HCT116 (cell line): ENCODE measurements at regions not wholly inside any gene's neighbourhood (a gene's known extent, or its start where the extent isn't known, plus 50 kb on each side); places are given as distances from the start of the nearest gene placed in this dataset.

ENCODE experiments used
- ATAC-seq: fragments of 200-7000 bp; cut with Tn5 transposase; 2 replicates; pipeline ENCODE4 v1.9.1; 2020; ENCODE audit warnings: mild to moderate bottlenecking, moderate library complexity
- BruUV-seq: library from RNA; stranded (reverse); fragments of 400-500 nt; replicated peaks from 2 replicates; lab custom pipeline; 2021; lab: Mats Ljungman, UMichigan
- CTCF ChIA-PET: fragments of 300-600 bp; sonication (Branson Sonifier 250); formaldehyde crosslinking; loops from one replicate; lab custom pipeline; 2021; ENCODE audit warnings: antibody characterized with exemption; lab: Charles Lee
- POLR2A ChIA-PET: fragments of 300-600, 350-600 bp; sonication (Branson Sonifier 250); formaldehyde crosslinking; loops from one replicate; lab custom pipeline; 2021; ENCODE audit warnings: antibody characterized with exemption; lab: Charles Lee
- RAD21 ChIA-PET, 2 experiments: fragments of 300-600 bp; sonication (Branson Sonifier 250); formaldehyde crosslinking; loops; one replicate each; lab custom pipeline; 2023; ENCODE audit warnings: low total read pairs in 2 of 2; ENCODE audit not compliant: uncharacterized antibody in 2 of 2, unreplicated experiment in 2 of 2, low non-redundant PET in 1 of 2; lab: Charles Lee
- DNase-seq: peaks from one replicate; pipeline ENCODE4 v3.0.0-alpha.2; 2010; ENCODE audit warnings: low read depth, low spot score
- H2AFZ ChIP-seq: fragments of 200-600 bp; shearing (Covaris generic), sonication (generic); 2 replicates; pipeline ENCODE4 v1.6.1; 2017; ENCODE audit warnings: low read depth, mixed run types, mixed read lengths, antibody characterized with exemption, low read length; ENCODE audit not compliant: poor library complexity, severe bottlenecking
- H3K27ac ChIP-seq: 2 replicates; pipeline ENCODE4 v1.5.1; 2012; ENCODE audit warnings: low read depth, low read length
- H3K27me3 ChIP-seq: fragments of 200-600 bp; sonication (generic); 2 replicates; pipeline ENCODE4 v1.6.1; 2016; ENCODE audit warnings: mixed run types, low read length, mixed read lengths; ENCODE audit not compliant: insufficient read depth
- H3K36me3 ChIP-seq, 2 experiments: fragments of 200-500 bp in 1 of 2; fragments of 200-600 bp in 1 of 2; sonication (Bioruptor generic) in 1 of 2; sonication (generic) in 1 of 2; 2 replicates each; pipeline versions ENCODE4 v1.5.1 to v1.6.1; 2014 to 2016; ENCODE audit warnings: low read length in 2 of 2, inconsistent platforms in 1 of 2, mixed read lengths in 1 of 2, mixed run types in 1 of 2; ENCODE audit not compliant: insufficient read depth in 2 of 2, control insufficient read depth in 1 of 2
- H3K4me1 ChIP-seq, 2 experiments: fragments of 200-600 bp in 1 of 2; sonication (generic) in 1 of 2; 2 replicates each; pipeline versions ENCODE4 v1.5.1 to v1.6.1; 2012 to 2017; ENCODE audit warnings: low read length in 2 of 2, inconsistent platforms in 1 of 2, mild to moderate bottlenecking in 1 of 2, mixed read lengths in 1 of 2, mixed run types in 1 of 2, moderate library complexity in 1 of 2; ENCODE audit not compliant: insufficient read depth in 2 of 2, control insufficient read depth in 1 of 2
- H3K4me2 ChIP-seq: fragments of 200-600 bp; sonication (generic); 2 replicates; pipeline ENCODE4 v1.6.1; 2017; ENCODE audit warnings: mixed run types, low read length, mixed read lengths
- H3K4me3 ChIP-seq, 2 experiments: fragments of 200-600 bp in 1 of 2; sonication (generic) in 1 of 2; replicated peaks in 1 of 2; 2 replicates each; pipeline ENCODE4 v1.5.1; 2011 to 2016; ENCODE audit warnings: low read length in 2 of 2, control low read depth in 1 of 2, low read depth in 1 of 2, mild to moderate bottlenecking in 1 of 2, mixed read lengths in 1 of 2, mixed run types in 1 of 2
- H3K79me2 ChIP-seq: fragments of 200-600 bp; sonication (generic); 2 replicates; pipeline ENCODE4 v1.6.1; 2017; ENCODE audit warnings: mild to moderate bottlenecking, mixed run types, low read length, moderate library complexity, mixed read lengths; ENCODE audit not compliant: insufficient read depth
- H3K9ac ChIP-seq: fragments of 200-600 bp; sonication (generic); 2 replicates; pipeline ENCODE4 v1.6.1; 2016; ENCODE audit warnings: low read length, mixed read lengths
- H3K9me2 ChIP-seq: fragments of 200-600 bp; sonication (generic), shearing (Covaris generic); 2 replicates; pipeline ENCODE4 v1.6.1; 2017; ENCODE audit warnings: mixed run types, mild to moderate bottlenecking, moderate library complexity; ENCODE audit not compliant: insufficient read depth
- H3K9me3 ChIP-seq, 2 experiments: fragments of 200-500 bp in 1 of 2; fragments of 200-600 bp in 1 of 2; sonication (Bioruptor generic) in 1 of 2; sonication (generic) in 1 of 2; 2 replicates each; pipeline ENCODE4 v1.6.1; 2014 to 2017; ENCODE audit warnings: low read length in 2 of 2, mixed read lengths in 2 of 2, inconsistent platforms in 1 of 2, low read depth in 1 of 2, mild to moderate bottlenecking in 1 of 2, mixed run types in 1 of 2, moderate library complexity in 1 of 2; ENCODE audit not compliant: control insufficient read depth in 1 of 2, insufficient read depth in 1 of 2
- H4K20me1 ChIP-seq: fragments of 200-600 bp; sonication (generic), shearing (Covaris generic); 2 replicates; pipeline ENCODE4 v1.6.1; 2017; ENCODE audit warnings: mixed run types, mild to moderate bottlenecking, moderate library complexity; ENCODE audit not compliant: insufficient read depth
- CBX3 ChIP-seq: IDR thresholded peaks from 2 replicates; pipeline ENCODE4 v1.6.1; 2012; ENCODE audit warnings: low read depth
- CEBPB ChIP-seq: IDR thresholded peaks from 2 replicates; pipeline ENCODE4 v1.6.1; 2012; ENCODE audit warnings: low read depth
- EGR1 ChIP-seq: IDR thresholded peaks from 2 replicates; pipeline ENCODE4 v1.6.1; 2012; ENCODE audit warnings: low read depth
- ELF1 ChIP-seq: IDR thresholded peaks from 2 replicates; pipeline ENCODE4 v1.6.1; 2012; ENCODE audit warnings: low read depth, borderline replicate concordance
- EZH2 ChIP-seq: fragments of 200-600 bp; sonication (generic); IDR thresholded peaks from 2 replicates; pipeline ENCODE4 v1.6.1; 2017; ENCODE audit warnings: antibody characterized with exemption, mixed run types
- EZH2phosphoT487 ChIP-seq: fragments of 200-600 bp; IDR thresholded peaks from 2 replicates; pipeline ENCODE4 v1.6.1; 2018; ENCODE audit warnings: antibody characterized with exemption, borderline replicate concordance
- FOSL1 ChIP-seq: IDR thresholded peaks from 2 replicates; pipeline ENCODE4 v1.6.1; 2012; ENCODE audit warnings: low read depth
- JUND ChIP-seq: IDR thresholded peaks from 2 replicates; pipeline ENCODE4 v1.6.1; 2012
- POLR2AphosphoS5 ChIP-seq: IDR thresholded peaks from 2 replicates; pipeline ENCODE4 v1.6.1; 2011; ENCODE audit warnings: mild to moderate bottlenecking, low read depth, low read length, moderate library complexity
- RAD21 ChIP-seq: IDR thresholded peaks from 2 replicates; pipeline ENCODE4 v1.6.1; 2012; ENCODE audit warnings: low read depth, mild to moderate bottlenecking
- SIN3A ChIP-seq: IDR thresholded peaks from 2 replicates; pipeline ENCODE4 v1.6.1; 2012; ENCODE audit warnings: low read depth
- SP1 ChIP-seq: IDR thresholded peaks from 2 replicates; pipeline ENCODE4 v1.6.1; 2012; ENCODE audit warnings: low read depth
- SRF ChIP-seq: IDR thresholded peaks from 2 replicates; pipeline ENCODE4 v1.6.1; 2012; ENCODE audit warnings: low read depth
- intact Hi-C: fragments of 100-400 bp; cut with micrococcal nuclease; formaldehyde crosslinking; loops from 2 replicates; pipeline ENCODE4 v1.10.0; 2022
- TF ChIP-seq, protein P1 (sequence below): IDR thresholded peaks from 2 replicates; pipeline ENCODE4 v1.6.1; 2012

DNA sequence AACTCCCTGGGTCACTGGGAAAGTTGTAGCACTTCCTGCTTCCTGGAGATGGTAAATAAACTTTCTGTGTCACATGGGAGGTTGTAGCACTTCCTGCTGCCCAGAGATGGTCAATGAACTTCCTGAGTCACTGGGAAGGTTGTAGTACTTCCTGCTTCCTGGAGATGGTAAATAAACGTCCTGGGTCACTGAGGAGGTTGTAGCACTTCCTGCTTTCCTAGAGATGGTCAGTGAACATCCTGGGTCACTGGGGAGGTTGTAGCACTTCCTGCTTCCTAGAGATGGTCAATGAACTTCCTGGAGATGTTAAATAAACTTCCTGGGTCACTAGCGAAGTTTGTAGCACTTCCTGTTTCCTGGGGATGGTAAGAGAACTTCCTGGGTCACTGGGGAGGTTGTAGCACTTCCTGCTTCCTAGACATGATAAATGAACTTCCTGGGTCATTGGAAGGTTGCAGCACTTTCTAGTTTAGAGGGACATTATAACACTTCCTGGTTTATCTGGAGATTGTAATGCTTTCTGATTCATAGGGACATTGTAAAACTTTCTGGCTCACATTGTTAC lies 62.3 kb upstream of the CD99 start:
- H3K9me2 ChIP-seq = no peaks in the 10 kb centered on the region
- peaks cover 11% of the 10 kb centered on the region; the same call in 1 of the 2 replicates for H3K79me2 ChIP-seq
- POLR2A ChIA-PET = no interaction called here
- no peaks in the 10 kb centered on the region for H3K27me3 ChIP-seq
- CTCF ChIA-PET = no interaction called here
- peaks cover 0 to 14% of the 10 kb centered on the region in 2 experiments; a peak in 1 of 4 replicates for H3K36me3 ChIP-seq
- TF ChIP-seq POLR2AphosphoS5 = no peak
- TF ChIP-seq, protein P1, sequence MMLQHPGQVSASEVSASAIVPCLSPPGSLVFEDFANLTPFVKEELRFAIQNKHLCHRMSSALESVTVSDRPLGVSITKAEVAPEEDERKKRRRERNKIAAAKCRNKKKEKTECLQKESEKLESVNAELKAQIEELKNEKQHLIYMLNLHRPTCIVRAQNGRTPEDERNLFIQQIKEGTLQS = no peak
- TF ChIP-seq CEBPB = no peak
- no peak for TF ChIP-seq JUND
- no peak; the same call in 1 of the 2 replicates for TF ChIP-seq SP1
- 0 out of 2 replicates have a peak, but pooled peaks have one; percentile 37 for TF ChIP-seq SRF
- peak; percentile 58 for TF ChIP-seq ELF1
- no peak for TF ChIP-seq EGR1
- TF ChIP-seq FOSL1 = no peak
- no peak for TF ChIP-seq SIN3A
- no peak for TF ChIP-seq RAD21
- no peak for TF ChIP-seq EZH2phosphoT487
- TF ChIP-seq CBX3 = no peak
- no peak for TF ChIP-seq EZH2
- intact Hi-C loops = loop anchor here (5.0 kb wide), 1 partner anchor 1177 kb away; the partner anchor contains the start of gene ASMTL
- no TSS peak for BruUV-seq
- H3K4me1 ChIP-seq = peaks cover 0 to 7% of the 10 kb centered on the region in 2 experiments; a peak in 1 of 4 replicates
- RAD21 ChIA-PET = no interaction called here
- H3K4me2 ChIP-seq = peak overlapping the region; percentile 27; the same call in 1 of the 2 replicates
- H3K4me3 ChIP-seq = no peak overlapping the region
- no peak overlapping the region for H2AFZ ChIP-seq
- H4K20me1 ChIP-seq = no peaks in the 10 kb centered on the region
- H3K9ac ChIP-seq = no peak overlapping the region
- no peaks in the 10 kb centered on the region for H3K9me3 ChIP-seq
- peak overlapping the region; percentile 65 for H3K27ac ChIP-seq
- ATAC-seq (peak; percentile 53), DNase-seq (no peak)
